Dermis blood vessel endothelial cell (primary cell): ENCODE measurements at regions not wholly inside any gene's neighbourhood (a gene's known extent, or its start where the extent isn't known, plus 50 kb on each side); places are given as distances from the start of the nearest gene placed in this dataset.

Experiments
- DNase-seq: peaks from one replicate; pipeline ENCODE4 v3.0.0; 2010

DNA sequence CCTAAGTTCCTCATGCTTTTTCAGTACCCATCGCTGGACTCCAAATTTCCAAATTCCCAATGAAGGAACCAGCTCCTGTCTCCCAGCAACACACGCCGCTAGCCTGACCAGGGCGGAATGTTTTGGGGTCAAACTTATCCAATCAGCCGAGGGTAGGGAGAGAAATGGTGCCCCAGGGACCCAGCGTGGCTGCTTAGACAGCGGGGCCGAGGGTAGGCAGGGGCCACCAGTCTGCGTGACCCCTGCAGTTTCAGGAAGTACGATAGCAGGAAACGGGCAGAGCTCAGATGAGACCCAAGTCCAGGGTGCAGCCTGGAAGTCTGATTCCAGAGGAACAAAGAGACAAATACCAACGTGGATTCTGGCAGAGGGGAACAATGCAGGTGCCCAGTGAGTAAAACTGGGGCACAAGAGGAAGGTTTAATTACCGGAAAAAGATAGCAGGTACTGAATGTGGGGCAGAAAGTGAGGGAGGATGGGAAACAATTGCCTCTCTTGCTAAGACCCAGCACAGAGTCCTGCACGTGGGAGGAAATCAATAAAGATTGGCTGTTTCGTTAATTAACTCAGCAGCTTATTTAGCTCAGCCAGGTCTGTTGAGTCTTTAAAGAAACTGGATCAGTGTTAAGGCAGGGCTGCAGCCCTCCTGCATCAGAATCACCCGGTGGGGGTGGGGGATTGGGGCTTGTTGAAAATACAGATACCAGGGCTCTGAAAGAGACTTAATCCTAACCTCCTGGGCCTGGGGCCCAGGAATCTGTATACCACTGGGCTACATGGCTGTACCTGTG is 50.4 kb upstream of the NFE2L3 start:
- DNase-seq = peak; percentile 44

- DNase-seq = no peak
Observed at GRCh38 chr7:26102176-26102575, 49.8 kb upstream of the NFE2L3 start.
